HEK293 (cell line): ENCODE measurements at regions not wholly inside any gene's neighbourhood (a gene's known extent, or its start where the extent isn't known, plus 50 kb on each side); places are given as distances from the start of the nearest gene placed in this dataset.

Experiments used
- CTCF ChIA-PET: fragments of 350-600 bp; formaldehyde crosslinking; extraction: SDS; loops from one replicate; lab custom pipeline; 2021; ENCODE audit warnings: antibody characterized with exemption; lab: Yijun Ruan, JAX
- POLR2A ChIA-PET: fragments of 300-600 bp; formaldehyde crosslinking; extraction: SDS; loops from one replicate; lab custom pipeline; 2020; ENCODE audit warnings: antibody characterized with exemption, inconsistent platforms; lab: Yijun Ruan, JAX
- H3K27ac ChIP-seq: fragments of 200-500 bp; sonication (Bioruptor generic); 2 replicates; pipeline ENCODE4 v1.5.1; 2014; ENCODE audit warnings: low read depth, low read length, control low read depth, inconsistent platforms; ENCODE audit errors: extremely low read depth
- H3K36me3 ChIP-seq, 2 experiments: fragments of 200-500 bp in 1 of 2; sonication (Bioruptor generic) in 1 of 2; 1 replicate in 1 of 2; 2 replicates in 1 of 2; pipeline ENCODE4 v1.5.1; 2014 to 2017; ENCODE audit warnings: inconsistent platforms in 2 of 2, low read length in 2 of 2; ENCODE audit not compliant: control insufficient read depth in 2 of 2, insufficient read depth in 1 of 2
- H3K4me1 ChIP-seq: fragments of 200-500 bp; sonication (Bioruptor generic); 2 replicates; pipeline ENCODE4 v1.5.1; 2014; ENCODE audit warnings: mild to moderate bottlenecking, low read length, inconsistent platforms; ENCODE audit not compliant: control insufficient read depth, insufficient read depth
- H3K4me3 ChIP-seq: 2 replicates; pipeline ENCODE4 v1.5.1; 2011; ENCODE audit warnings: low read depth, mild to moderate bottlenecking, control low read depth, low read length, moderate library complexity
- H3K9me3 ChIP-seq: fragments of 200-500 bp; sonication (Bioruptor generic); 2 replicates; pipeline ENCODE4 v1.5.1; 2014; ENCODE audit warnings: low read depth, low read length, inconsistent platforms; ENCODE audit not compliant: control insufficient read depth, insufficient read depth
- MYNN ChIP-seq: fragments of 450-650 bp; formaldehyde crosslinking; IDR thresholded peaks from 2 replicates; pipeline ENCODE4 v1.5.1; 2016; ENCODE audit warnings: missing biosample characterization, missing genetic modification characterization, borderline replicate concordance
- PRDM1 ChIP-seq: fragments of 450-650 bp; formaldehyde crosslinking; IDR thresholded peaks from 2 replicates; pipeline ENCODE4; 2016; ENCODE audit warnings: missing biosample characterization, missing genetic modification characterization
- TCF7L2 ChIP-seq: IDR thresholded peaks from 2 replicates; pipeline ENCODE4 v1.6.1; 2011; ENCODE audit warnings: low read depth, mild to moderate bottlenecking, inconsistent platforms, low read length, moderate library complexity, borderline replicate concordance
- YY2 ChIP-seq: fragments of 450-650 bp; formaldehyde crosslinking; IDR thresholded peaks from 2 replicates; pipeline ENCODE4 v1.5.1; 2016; ENCODE audit warnings: missing biosample characterization, missing genetic modification characterization
- ZBTB48 ChIP-seq: fragments of 450-650 bp; formaldehyde crosslinking; IDR thresholded peaks from 2 replicates; pipeline ENCODE4 v1.5.1; 2016; ENCODE audit warnings: missing biosample characterization, missing genetic modification characterization
- ZFHX2 ChIP-seq: fragments of 450-650 bp; formaldehyde crosslinking; conservative IDR thresholded peaks from 2 replicates; pipeline ENCODE4 v1.5.1; 2016; ENCODE audit warnings: missing biosample characterization, missing genetic modification characterization
- ZIC2 ChIP-seq: fragments of 450-650 bp; formaldehyde crosslinking; IDR thresholded peaks from 2 replicates; pipeline ENCODE4 v1.5.1; 2016; ENCODE audit warnings: missing biosample characterization, missing genetic modification characterization
- ZNF10 ChIP-seq: fragments of 450-650 bp; formaldehyde crosslinking; IDR thresholded peaks from 2 replicates; pipeline ENCODE4 v1.5.1; 2017; ENCODE audit warnings: missing biosample characterization, missing genetic modification characterization
- ZNF354C ChIP-seq: fragments of 450-650 bp; formaldehyde crosslinking; IDR thresholded peaks from 2 replicates; pipeline ENCODE4 v1.5.1; 2016; ENCODE audit warnings: missing biosample characterization, missing genetic modification characterization, low read depth, borderline replicate concordance
- ZNF785 ChIP-seq: fragments of 450-650 bp; formaldehyde crosslinking; IDR thresholded peaks from 2 replicates; pipeline ENCODE4 v1.5.1; 2016; ENCODE audit warnings: missing biosample characterization, missing genetic modification characterization
- ZNF830 ChIP-seq: fragments of 450-650 bp; IDR thresholded peaks from 2 replicates; pipeline ENCODE4 v1.5.0; 2018; ENCODE audit warnings: missing biosample characterization, missing genetic modification characterization, low read depth, mild to moderate bottlenecking, moderate library complexity
- TF ChIP-seq, protein P1 (sequence below): fragments of 450-650 bp; formaldehyde crosslinking; IDR thresholded peaks from 2 replicates; pipeline ENCODE4 v1.5.1; 2016; ENCODE audit warnings: missing biosample characterization, missing genetic modification characterization
- TF ChIP-seq, protein P2 (sequence below): fragments of 450-650 bp; formaldehyde crosslinking; IDR thresholded peaks from 2 replicates; pipeline ENCODE4 v1.5.1; 2016; ENCODE audit warnings: missing biosample characterization, missing genetic modification characterization
- TF ChIP-seq, protein P3 (sequence below): fragments of 450-650 bp; formaldehyde crosslinking; IDR thresholded peaks from 2 replicates; pipeline ENCODE4 v1.5.1; 2017; ENCODE audit warnings: missing biosample characterization, missing genetic modification characterization
- TF ChIP-seq, protein P4 (sequence below): fragments of 450-650 bp; IDR thresholded peaks from 2 replicates; pipeline ENCODE4 v1.5.1; 2018; ENCODE audit warnings: missing biosample characterization, mild to moderate bottlenecking, missing genetic modification characterization
- TF ChIP-seq, protein P5 (sequence below): fragments of 450-650 bp; IDR thresholded peaks from 2 replicates; pipeline ENCODE4 v1.5.1; 2018; ENCODE audit warnings: missing biosample characterization, missing genetic modification characterization
- TF ChIP-seq, protein P6 (sequence below): fragments of 450-650 bp; formaldehyde crosslinking; IDR thresholded peaks from 2 replicates; pipeline ENCODE4 v1.5.1; 2016; ENCODE audit warnings: missing biosample characterization, missing genetic modification characterization
- TF ChIP-seq, protein P7 (sequence below): fragments of 450-650 bp; formaldehyde crosslinking; conservative IDR thresholded peaks from 2 replicates; pipeline ENCODE4 v1.5.1; 2016; ENCODE audit warnings: low read depth, missing biosample characterization, missing genetic modification characterization

DNA sequence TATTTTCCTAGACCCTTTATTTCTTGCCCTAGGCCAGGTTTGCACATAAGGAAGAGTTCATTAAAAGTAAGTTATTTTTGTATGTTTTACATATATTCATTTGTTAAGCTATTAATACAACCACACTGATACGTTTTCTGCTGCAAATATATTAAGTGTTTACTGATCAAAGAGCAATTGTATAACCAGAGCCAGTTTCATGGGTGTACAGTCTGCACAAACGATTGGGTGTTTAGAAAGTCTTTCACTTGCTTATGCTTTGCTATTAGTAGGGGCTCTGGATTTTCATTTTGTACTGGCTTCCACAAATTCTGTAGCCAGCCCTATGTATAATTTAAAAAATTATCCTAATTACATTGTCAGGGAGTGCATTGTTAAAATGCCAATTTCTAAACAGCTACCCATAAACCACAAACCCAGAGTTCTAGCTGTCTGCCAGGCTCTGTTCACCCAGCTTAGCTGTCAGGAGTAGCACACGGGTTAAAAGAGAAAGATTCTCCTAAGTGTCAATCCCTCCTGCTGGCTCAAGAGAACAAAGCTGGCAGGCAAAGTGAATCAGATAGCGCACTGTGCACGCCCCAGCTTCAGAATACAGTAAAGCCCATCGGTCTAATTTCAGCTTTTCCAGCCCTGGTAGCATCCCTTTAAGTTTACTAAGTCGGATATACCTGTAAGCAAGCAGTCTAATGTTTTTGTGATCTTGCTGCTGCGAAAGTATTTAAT is 151.0 kb upstream of the LMO3 start:
- ChIA-PET POLR2A (no interaction called here), CTCF (no interaction called here)

More for the DNA sequence above, 151.0 kb upstream of the LMO3 start:
- H3K9me3 ChIP-seq = no peaks in the 10 kb centered on the region
- no peak overlapping the region for H3K27ac ChIP-seq
- TF ChIP-seq, protein P1, sequence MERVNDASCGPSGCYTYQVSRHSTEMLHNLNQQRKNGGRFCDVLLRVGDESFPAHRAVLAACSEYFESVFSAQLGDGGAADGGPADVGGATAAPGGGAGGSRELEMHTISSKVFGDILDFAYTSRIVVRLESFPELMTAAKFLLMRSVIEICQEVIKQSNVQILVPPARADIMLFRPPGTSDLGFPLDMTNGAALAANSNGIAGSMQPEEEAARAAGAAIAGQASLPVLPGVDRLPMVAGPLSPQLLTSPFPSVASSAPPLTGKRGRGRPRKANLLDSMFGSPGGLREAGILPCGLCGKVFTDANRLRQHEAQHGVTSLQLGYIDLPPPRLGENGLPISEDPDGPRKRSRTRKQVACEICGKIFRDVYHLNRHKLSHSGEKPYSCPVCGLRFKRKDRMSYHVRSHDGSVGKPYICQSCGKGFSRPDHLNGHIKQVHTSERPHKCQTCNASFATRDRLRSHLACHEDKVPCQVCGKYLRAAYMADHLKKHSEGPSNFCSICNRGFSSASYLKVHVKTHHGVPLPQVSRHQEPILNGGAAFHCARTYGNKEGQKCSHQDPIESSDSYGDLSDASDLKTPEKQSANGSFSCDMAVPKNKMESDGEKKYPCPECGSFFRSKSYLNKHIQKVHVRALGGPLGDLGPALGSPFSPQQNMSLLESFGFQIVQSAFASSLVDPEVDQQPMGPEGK (tag by site-specific recombination) = no peak
- no peak for TF ChIP-seq ZBTB48 (tag by site-specific recombination)
- no peak for TF ChIP-seq ZIC2
- no peak for TF ChIP-seq ZNF354C (tag by site-specific recombination)
- TF ChIP-seq, protein P2, sequence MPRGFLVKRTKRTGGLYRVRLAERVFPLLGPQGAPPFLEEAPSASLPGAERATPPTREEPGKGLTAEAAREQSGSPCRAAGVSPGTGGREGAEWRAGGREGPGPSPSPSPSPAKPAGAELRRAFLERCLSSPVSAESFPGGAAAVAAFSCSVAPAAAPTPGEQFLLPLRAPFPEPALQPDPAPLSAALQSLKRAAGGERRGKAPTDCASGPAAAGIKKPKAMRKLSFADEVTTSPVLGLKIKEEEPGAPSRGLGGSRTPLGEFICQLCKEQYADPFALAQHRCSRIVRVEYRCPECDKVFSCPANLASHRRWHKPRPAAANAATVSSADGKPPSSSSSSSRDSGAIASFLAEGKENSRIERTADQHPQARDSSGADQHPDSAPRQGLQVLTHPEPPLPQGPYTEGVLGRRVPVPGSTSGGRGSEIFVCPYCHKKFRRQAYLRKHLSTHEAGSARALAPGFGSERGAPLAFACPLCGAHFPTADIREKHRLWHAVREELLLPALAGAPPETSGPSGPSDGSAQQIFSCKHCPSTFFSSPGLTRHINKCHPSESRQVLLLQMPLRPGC = no peak
- TF ChIP-seq, protein P3, sequence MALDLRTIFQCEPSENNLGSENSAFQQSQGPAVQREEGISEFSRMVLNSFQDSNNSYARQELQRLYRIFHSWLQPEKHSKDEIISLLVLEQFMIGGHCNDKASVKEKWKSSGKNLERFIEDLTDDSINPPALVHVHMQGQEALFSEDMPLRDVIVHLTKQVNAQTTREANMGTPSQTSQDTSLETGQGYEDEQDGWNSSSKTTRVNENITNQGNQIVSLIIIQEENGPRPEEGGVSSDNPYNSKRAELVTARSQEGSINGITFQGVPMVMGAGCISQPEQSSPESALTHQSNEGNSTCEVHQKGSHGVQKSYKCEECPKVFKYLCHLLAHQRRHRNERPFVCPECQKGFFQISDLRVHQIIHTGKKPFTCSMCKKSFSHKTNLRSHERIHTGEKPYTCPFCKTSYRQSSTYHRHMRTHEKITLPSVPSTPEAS (tag by site-specific recombination) = no peak
- TF ChIP-seq, protein P4, sequence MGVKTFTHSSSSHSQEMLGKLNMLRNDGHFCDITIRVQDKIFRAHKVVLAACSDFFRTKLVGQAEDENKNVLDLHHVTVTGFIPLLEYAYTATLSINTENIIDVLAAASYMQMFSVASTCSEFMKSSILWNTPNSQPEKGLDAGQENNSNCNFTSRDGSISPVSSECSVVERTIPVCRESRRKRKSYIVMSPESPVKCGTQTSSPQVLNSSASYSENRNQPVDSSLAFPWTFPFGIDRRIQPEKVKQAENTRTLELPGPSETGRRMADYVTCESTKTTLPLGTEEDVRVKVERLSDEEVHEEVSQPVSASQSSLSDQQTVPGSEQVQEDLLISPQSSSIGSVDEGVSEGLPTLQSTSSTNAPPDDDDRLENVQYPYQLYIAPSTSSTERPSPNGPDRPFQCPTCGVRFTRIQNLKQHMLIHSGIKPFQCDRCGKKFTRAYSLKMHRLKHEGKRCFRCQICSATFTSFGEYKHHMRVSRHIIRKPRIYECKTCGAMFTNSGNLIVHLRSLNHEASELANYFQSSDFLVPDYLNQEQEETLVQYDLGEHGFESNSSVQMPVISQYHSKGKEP (tag by site-specific recombination) = no peak
- TF ChIP-seq TCF7L2 = no peak
- TF ChIP-seq, protein P5, sequence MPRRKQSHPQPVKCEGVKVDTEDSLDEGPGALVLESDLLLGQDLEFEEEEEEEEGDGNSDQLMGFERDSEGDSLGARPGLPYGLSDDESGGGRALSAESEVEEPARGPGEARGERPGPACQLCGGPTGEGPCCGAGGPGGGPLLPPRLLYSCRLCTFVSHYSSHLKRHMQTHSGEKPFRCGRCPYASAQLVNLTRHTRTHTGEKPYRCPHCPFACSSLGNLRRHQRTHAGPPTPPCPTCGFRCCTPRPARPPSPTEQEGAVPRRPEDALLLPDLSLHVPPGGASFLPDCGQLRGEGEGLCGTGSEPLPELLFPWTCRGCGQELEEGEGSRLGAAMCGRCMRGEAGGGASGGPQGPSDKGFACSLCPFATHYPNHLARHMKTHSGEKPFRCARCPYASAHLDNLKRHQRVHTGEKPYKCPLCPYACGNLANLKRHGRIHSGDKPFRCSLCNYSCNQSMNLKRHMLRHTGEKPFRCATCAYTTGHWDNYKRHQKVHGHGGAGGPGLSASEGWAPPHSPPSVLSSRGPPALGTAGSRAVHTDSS = no peak
- TF ChIP-seq, protein P6, sequence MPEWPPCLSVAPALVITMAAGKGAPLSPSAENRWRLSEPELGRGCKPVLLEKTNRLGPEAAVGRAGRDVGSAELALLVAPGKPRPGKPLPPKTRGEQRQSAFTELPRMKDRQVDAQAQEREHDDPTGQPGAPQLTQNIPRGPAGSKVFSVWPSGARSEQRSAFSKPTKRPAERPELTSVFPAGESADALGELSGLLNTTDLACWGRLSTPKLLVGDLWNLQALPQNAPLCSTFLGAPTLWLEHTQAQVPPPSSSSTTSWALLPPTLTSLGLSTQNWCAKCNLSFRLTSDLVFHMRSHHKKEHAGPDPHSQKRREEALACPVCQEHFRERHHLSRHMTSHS = no peak
- no peak for TF ChIP-seq ZNF830 (tag by site-specific recombination)
- no peak for TF ChIP-seq YY2 (tag by site-specific recombination)
- TF ChIP-seq PRDM1 (tag by site-specific recombination) = no peak
- TF ChIP-seq, protein P7, sequence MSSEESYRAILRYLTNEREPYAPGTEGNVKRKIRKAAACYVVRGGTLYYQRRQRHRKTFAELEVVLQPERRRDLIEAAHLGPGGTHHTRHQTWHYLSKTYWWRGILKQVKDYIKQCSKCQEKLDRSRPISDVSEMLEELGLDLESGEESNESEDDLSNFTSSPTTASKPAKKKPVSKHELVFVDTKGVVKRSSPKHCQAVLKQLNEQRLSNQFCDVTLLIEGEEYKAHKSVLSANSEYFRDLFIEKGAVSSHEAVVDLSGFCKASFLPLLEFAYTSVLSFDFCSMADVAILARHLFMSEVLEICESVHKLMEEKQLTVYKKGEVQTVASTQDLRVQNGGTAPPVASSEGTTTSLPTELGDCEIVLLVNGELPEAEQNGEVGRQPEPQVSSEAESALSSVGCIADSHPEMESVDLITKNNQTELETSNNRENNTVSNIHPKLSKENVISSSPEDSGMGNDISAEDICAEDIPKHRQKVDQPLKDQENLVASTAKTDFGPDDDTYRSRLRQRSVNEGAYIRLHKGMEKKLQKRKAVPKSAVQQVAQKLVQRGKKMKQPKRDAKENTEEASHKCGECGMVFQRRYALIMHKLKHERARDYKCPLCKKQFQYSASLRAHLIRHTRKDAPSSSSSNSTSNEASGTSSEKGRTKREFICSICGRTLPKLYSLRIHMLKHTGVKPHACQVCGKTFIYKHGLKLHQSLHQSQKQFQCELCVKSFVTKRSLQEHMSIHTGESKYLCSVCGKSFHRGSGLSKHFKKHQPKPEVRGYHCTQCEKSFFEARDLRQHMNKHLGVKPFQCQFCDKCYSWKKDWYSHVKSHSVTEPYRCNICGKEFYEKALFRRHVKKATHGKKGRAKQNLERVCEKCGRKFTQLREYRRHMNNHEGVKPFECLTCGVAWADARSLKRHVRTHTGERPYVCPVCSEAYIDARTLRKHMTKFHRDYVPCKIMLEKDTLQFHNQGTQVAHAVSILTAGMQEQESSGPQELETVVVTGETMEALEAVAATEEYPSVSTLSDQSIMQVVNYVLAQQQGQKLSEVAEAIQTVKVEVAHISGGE (tag by site-specific recombination) = no peak
- no peak for TF ChIP-seq ZNF785 (tag by site-specific recombination)
- no peak for TF ChIP-seq ZFHX2 (tag by site-specific recombination)
- no peak for TF ChIP-seq MYNN (tag by site-specific recombination)
- TF ChIP-seq ZNF10 (tag by site-specific recombination) = no peak
- no peaks in the 10 kb centered on the region for H3K36me3 ChIP-seq
- no peaks in the 10 kb centered on the region for H3K4me1 ChIP-seq
- H3K4me3 ChIP-seq = no peak overlapping the region
